IgD-negative memory B cell (primary cell): ENCODE measurements at regions not wholly inside any gene's neighbourhood (a gene's known extent, or its start where the extent isn't known, plus 50 kb on each side); places are given as distances from the start of the nearest gene placed in this dataset.
"Not testable (repeated sequence)": the region's sequence is repeated elsewhere in the genome, so short reads cannot be mapped to it uniquely, and the experiment has no call there.

Experiments
- H3K27ac Mint-ChIP-seq, 3 donors: one replicate each; pipeline ENCODE4 v1.8.0; 2020 to 2022; ENCODE audit warnings: mild to moderate bottlenecking in 3 of 3, mixed read lengths in 3 of 3, moderate library complexity in 1 of 3
- H3K27me3 Mint-ChIP-seq: one replicate; pipeline ENCODE4 v1.8.0; 2021; ENCODE audit warnings: mixed read lengths
- H3K36me3 Mint-ChIP-seq: one replicate; pipeline ENCODE4 v1.8.0; 2020; ENCODE audit warnings: mild to moderate bottlenecking, mixed read lengths
- H3K4me1 Mint-ChIP-seq, 3 donors: one replicate each; pipeline ENCODE4 v1.8.0; 2020 to 2022; ENCODE audit warnings: mixed read lengths in 3 of 3, mild to moderate bottlenecking in 1 of 3
- H3K4me3 Mint-ChIP-seq, 4 donors: one replicate each; pipeline ENCODE4 v1.8.0; 2020 to 2022; ENCODE audit warnings: mild to moderate bottlenecking in 4 of 4, mixed read lengths in 4 of 4, moderate library complexity in 3 of 4
- H3K9me3 Mint-ChIP-seq, 3 donors: one replicate each; pipeline ENCODE4 v1.8.0; 2020 to 2021; ENCODE audit warnings: mixed read lengths in 3 of 3, mild to moderate bottlenecking in 1 of 3

DNA sequence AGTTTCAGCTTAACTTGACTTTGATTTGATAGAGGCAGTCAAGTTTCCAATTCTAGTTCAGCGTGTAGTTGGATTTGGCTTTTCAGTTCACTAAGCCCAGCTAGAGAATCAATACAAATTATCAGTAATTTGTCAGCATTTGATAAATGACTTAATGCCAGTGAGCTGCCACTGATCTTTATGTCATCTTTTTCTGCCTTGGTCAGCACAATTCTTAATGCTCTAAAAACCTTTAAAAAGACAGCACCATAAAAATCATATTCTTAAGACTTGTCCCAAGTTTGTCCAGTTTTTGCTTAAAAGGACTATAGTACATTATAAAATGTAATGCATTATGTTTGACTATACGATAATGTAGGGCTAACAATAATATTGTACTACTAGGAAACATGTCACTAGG is 920.5 kb downstream of the LRFN5 start:
- peaks cover 6 to 12% (median 6%) of the 10 kb centered on the region in 3 donors for H3K4me1 Mint-ChIP-seq
- no peak overlapping the region for H3K27ac Mint-ChIP-seq
- H3K9me3 Mint-ChIP-seq: peaks cover 0 to under 1% (median 0%) of the 10 kb centered on the region in 3 donors
- no peaks in the 10 kb centered on the region for H3K27me3 Mint-ChIP-seq
- no peaks in the 10 kb centered on the region for H3K36me3 Mint-ChIP-seq
- no peak overlapping the region for H3K4me3 Mint-ChIP-seq

GRCh38 chr14:42523666-42524065 is 917.0 kb downstream of the LRFN5 start:
- Mint-ChIP-seq H3K27ac (no peak overlapping the region), H3K36me3 (peaks cover 2% of the 10 kb centered on the region), H3K4me1 (peaks cover 6 to 12% (median 8%) of the 10 kb centered on the region in 3 donors), H3K9me3 (peaks cover 0 to 4% (median 0%) of the 10 kb centered on the region in 3 donors), H3K27me3 (no peaks in the 10 kb centered on the region), H3K4me3 (peak overlapping the region in 2 of 4 donors; percentile 49 to 53)

DNA sequence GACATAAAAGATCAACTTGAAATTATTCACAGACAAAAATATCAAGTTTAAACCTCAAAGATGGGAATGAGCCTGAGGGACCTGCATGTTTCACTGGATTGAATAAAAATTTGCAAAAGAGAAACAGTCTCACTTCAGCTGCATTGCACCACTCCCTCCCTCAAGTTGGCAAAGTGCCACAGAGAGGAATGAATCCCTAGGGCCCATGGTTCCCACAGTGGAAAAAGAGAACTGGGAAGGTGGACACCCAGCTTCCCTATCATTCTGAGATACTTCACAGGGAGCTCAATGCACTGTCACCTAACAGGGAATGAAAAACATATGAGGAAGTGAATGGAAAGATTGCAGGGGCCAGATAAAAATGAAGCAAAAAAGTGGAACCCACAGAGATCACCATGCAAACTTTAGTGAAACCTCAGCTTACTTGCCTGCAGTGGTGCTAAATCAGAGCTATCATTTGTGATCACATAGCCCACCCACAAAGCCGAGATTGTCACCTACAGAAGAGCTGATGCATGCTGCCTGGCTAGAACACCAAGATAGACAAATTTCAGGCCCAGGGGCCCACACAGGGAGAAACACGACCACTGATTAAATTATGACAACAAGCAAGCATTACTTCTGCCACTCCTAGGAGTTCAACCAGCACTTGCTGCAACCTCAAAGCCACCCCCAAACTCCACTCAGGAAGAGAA is 911.3 kb downstream of the LRFN5 start:
- H3K4me3 Mint-ChIP-seq: no peak overlapping the region
- H3K9me3 Mint-ChIP-seq: peaks cover 0 to 5% (median 4%) of the 10 kb centered on the region in 3 donors
- no peak overlapping the region for H3K27ac Mint-ChIP-seq

GRCh38 chr14:42513837-42514236 is 907.2 kb downstream of the LRFN5 start:
- Mint-ChIP-seq H3K36me3 (no peaks in the 10 kb centered on the region), H3K27ac (peak overlapping the region in 1 of 3 donors; percentile 60), H3K9me3 (peaks cover 0 to 5% (median 0%) of the 10 kb centered on the region in 3 donors), H3K27me3 (no peaks in the 10 kb centered on the region), H3K4me1 (peaks cover 0 to 17% (median 11%) of the 10 kb centered on the region in 3 donors), H3K4me3 (peak overlapping the region in 1 of 4 donors; percentile 29)

More for the DNA sequence above, 911.3 kb downstream of the LRFN5 start:
- Mint-ChIP-seq H3K27me3 (no peaks in the 10 kb centered on the region), H3K36me3 (peaks cover 2% of the 10 kb centered on the region), H3K4me1 (peaks cover 0 to 15% (median 13%) of the 10 kb centered on the region in 3 donors)

DNA sequence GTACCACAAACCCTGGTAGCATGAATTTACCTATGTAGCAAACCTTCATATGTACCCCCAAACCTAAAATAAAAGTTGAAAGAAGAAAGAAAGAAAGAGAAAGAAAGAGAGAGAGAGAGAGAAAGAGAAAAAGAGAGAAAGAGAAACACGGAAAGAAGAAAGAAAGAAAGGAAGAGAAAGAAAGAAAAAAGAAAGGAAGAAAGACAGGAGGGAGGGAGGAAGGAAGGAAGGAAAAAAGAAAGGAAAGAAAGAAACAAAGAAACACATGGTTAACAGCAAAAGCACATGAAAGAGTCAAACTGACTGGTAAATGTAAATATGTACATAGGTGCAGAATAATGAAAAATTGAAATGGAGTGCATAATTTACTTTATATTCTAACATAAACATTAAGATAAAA is 903.4 kb downstream of the LRFN5 start:
- Mint-ChIP-seq H3K27me3 (no peaks in the 10 kb centered on the region), H3K36me3 (peaks cover 1% of the 10 kb centered on the region), H3K4me1 (peaks cover 0 to 13% (median 11%) of the 10 kb centered on the region in 3 donors), H3K9me3 (peaks cover 0 to 1% (median 0%) of the 10 kb centered on the region in 3 donors), H3K4me3 (no peak overlapping the region), H3K27ac (no peak overlapping the region)

DNA sequence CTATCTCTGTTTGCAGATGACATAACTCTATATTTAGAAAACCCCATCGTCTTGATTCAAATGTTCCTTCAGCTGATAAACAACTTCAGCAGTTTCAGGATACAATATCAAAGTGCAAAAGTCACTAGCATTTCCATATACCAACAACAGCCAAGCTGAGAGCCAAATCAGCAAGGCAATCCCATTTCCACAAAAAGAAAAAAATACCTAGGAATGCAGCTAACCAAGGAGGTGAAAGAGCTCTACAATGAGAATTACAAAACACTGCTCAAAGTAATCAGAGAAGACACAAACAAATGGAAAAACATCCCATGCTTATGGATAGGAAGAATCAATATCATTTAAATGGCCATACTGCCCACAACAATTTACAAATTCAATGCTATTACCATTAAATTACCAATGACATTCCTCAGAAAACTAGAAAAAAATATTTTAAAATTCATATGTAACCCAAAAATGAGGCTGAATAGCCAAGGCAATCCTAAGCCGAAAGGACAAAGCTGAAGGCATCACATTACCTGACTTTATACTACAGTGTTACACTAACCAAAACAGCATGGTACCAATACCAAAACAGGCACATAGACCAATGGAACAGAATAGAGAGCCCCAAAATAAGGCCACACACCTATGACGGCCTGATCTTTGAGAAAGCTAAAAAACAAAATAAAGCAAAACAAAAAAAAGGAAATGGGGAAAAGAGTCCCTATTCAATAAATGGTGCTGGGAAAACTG is 901.7 kb downstream of the LRFN5 start:
- H3K36me3 Mint-ChIP-seq: peaks cover 1% of the 10 kb centered on the region
- H3K27ac Mint-ChIP-seq: no peak overlapping the region
- peaks cover 0 to 4% (median 1%) of the 10 kb centered on the region in 3 donors for H3K4me1 Mint-ChIP-seq
- H3K27me3 Mint-ChIP-seq: no peaks in the 10 kb centered on the region
- H3K9me3 Mint-ChIP-seq: peaks cover 0 to 3% (median 0%) of the 10 kb centered on the region in 3 donors
- H3K4me3 Mint-ChIP-seq: no peak overlapping the region

DNA sequence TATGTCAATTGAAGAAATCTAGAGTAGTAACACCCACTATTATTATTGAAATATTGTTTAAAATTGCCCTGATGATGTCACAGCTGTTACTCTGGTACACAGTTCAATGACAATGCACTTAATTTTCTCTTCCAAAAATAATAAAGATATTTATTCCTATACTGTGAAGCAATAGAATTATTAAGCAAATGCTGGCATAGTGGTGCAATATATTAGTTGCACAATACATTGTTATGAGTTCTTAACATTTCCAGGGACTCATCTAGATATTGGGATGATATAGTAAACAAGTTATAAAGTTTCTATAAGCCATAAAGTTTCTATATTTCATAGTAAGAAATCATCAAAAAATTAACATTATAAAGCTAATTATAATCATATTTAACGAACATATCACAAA is 897.8 kb downstream of the LRFN5 start:
- H3K27me3 Mint-ChIP-seq: no peaks in the 10 kb centered on the region

DNA sequence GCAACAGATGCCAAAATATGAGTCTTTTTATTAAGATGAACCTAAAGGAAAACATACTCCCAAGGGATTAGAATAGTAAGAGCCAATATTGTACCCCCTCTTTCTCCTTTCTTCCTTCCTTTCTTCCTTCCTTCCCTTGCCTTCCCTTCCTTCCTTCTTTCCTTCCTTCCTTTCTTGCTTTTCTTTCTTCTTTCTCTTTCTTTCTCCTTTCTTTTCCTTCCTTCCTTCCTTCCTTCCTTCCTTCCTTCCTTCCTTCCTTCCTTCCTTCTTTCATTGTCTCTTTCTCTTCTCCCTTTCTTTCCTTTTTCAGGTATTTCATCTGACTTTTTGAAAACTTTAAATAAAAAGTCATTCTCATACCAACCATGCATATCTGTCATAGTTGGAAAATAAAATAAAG is 892.5 kb downstream of the LRFN5 start:
- Mint-ChIP-seq H3K27me3 (no peaks in the 10 kb centered on the region), H3K4me3 (no peak overlapping the region), H3K27ac (no peak overlapping the region), H3K36me3 (no peaks in the 10 kb centered on the region), H3K9me3 (peaks cover 0 to 1% (median 0%) of the 10 kb centered on the region in 3 donors), H3K4me1 (no peaks in the 10 kb centered on the region)

More for the DNA sequence above, 897.8 kb downstream of the LRFN5 start:
- Mint-ChIP-seq H3K36me3 (peaks cover 1% of the 10 kb centered on the region), H3K27ac (no peak overlapping the region), H3K4me1 (no peaks in the 10 kb centered on the region), H3K9me3 (peaks cover 0 to 3% (median 0%) of the 10 kb centered on the region in 3 donors), H3K4me3 (no peak overlapping the region)

GRCh38 chr14:42490536-42490935 is 883.9 kb downstream of the LRFN5 start:
- H3K36me3 Mint-ChIP-seq: no peaks in the 10 kb centered on the region
- no peak overlapping the region for H3K4me3 Mint-ChIP-seq
- peaks cover 0 to 1% (median 0%) of the 10 kb centered on the region in 3 donors for H3K9me3 Mint-ChIP-seq
- H3K27me3 Mint-ChIP-seq: no peaks in the 10 kb centered on the region
- no peak overlapping the region for H3K27ac Mint-ChIP-seq
- H3K4me1 Mint-ChIP-seq: peaks cover 0 to 3% (median 2%) of the 10 kb centered on the region in 3 donors

GRCh38 chr14:42488965-42489364 is 882.3 kb downstream of the LRFN5 start:
- no peaks in the 10 kb centered on the region for H3K36me3 Mint-ChIP-seq
- H3K9me3 Mint-ChIP-seq: peaks cover 0 to 1% (median 0%) of the 10 kb centered on the region in 3 donors
- no peak overlapping the region for H3K4me3 Mint-ChIP-seq
- H3K27me3 Mint-ChIP-seq: no peaks in the 10 kb centered on the region
- H3K4me1 Mint-ChIP-seq: peaks cover 0 to 3% (median 2%) of the 10 kb centered on the region in 3 donors
- no peak overlapping the region for H3K27ac Mint-ChIP-seq

- H3K4me1 Mint-ChIP-seq, H3K27ac Mint-ChIP-seq: not testable (repeated sequence)
Observed at GRCh38 chr14:42482345-42482971, 875.8 kb downstream of the LRFN5 start.

GRCh38 chr14:42481714-42482113 is 875.0 kb downstream of the LRFN5 start:
- peak overlapping the region in 1 of 3 donors; percentile 16 for H3K27ac Mint-ChIP-seq
- H3K9me3 Mint-ChIP-seq: not testable (repeated sequence)

More at GRCh38 chr14:42482345-42482971, 875.8 kb downstream of the LRFN5 start:
- H3K9me3 Mint-ChIP-seq, H3K36me3 Mint-ChIP-seq, H3K4me3 Mint-ChIP-seq, H3K27me3 Mint-ChIP-seq: not testable (repeated sequence)

DNA sequence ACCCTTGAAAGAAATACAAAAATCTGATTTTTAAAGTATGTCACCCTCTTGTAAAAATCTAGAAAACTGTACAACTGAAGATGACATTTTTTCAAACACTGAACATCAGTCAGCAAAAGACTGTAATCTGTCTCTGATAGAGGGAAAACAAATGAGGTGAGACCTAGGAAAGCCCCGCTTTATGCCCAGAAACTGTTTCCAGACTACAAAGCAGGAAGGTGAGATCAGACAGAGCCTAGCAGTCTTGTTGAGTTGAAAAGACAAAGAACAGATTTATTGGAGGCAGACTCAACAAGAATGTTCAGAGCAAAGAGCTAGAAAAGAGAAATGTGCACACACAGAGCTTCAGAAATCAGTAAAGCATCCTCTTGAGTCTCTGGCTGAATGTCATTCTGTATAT is 873.6 kb downstream of the LRFN5 start:
- H3K27ac Mint-ChIP-seq: no peak overlapping the region
- H3K36me3 Mint-ChIP-seq: no peaks in the 10 kb centered on the region
- H3K4me1 Mint-ChIP-seq: no peaks in the 10 kb centered on the region
- no peaks in the 10 kb centered on the region for H3K9me3 Mint-ChIP-seq
- no peak overlapping the region for H3K4me3 Mint-ChIP-seq
- H3K27me3 Mint-ChIP-seq: no peaks in the 10 kb centered on the region

More at GRCh38 chr14:42481714-42482113, 875.0 kb downstream of the LRFN5 start:
- not testable (repeated sequence) for H3K4me1 Mint-ChIP-seq, H3K4me3 Mint-ChIP-seq, H3K36me3 Mint-ChIP-seq, H3K27me3 Mint-ChIP-seq

GRCh38 chr14:42475289-42475688 is 868.6 kb downstream of the LRFN5 start:
- Mint-ChIP-seq H3K4me1 (peaks cover 0 to 3% (median 0%) of the 10 kb centered on the region in 3 donors), H3K36me3 (no peaks in the 10 kb centered on the region)

DNA sequence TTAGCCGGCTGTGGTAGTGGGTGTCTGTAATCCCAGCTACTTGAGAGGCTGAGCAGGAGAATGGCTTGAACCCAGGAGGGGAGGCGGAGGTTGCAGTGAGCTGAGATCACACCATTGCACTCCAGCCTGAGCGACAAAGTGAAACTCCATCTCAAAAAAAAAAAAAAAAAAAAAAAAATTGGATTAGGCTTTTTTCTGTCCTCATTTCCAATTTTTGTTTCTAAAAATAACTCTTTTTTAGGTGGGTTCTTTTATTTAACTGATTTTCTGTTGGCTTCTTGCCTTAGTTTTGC is 863.7 kb downstream of the LRFN5 start:
- Mint-ChIP-seq H3K27me3 (no peaks in the 10 kb centered on the region), H3K4me1 (peaks cover 0 to 3% (median 0%) of the 10 kb centered on the region in 3 donors), H3K4me3 (no peak overlapping the region), H3K36me3 (no peaks in the 10 kb centered on the region), H3K9me3 (no peaks in the 10 kb centered on the region), H3K27ac (no peak overlapping the region)

More at GRCh38 chr14:42475289-42475688, 868.6 kb downstream of the LRFN5 start:
- H3K27me3 Mint-ChIP-seq: no peaks in the 10 kb centered on the region
- H3K9me3 Mint-ChIP-seq: no peaks in the 10 kb centered on the region
- H3K27ac Mint-ChIP-seq: no peak overlapping the region
- no peak overlapping the region for H3K4me3 Mint-ChIP-seq
